SH-SY5Y (cell line): ENCODE measurements at regions not wholly inside any gene's neighbourhood (a gene's known extent, or its start where the extent isn't known, plus 50 kb on each side); places are given as distances from the start of the nearest gene placed in this dataset.

Experiments used
- GATA2 ChIP-seq: IDR thresholded peaks from 2 replicates; pipeline ENCODE4 v1.6.1; 2011; ENCODE audit warnings: mild to moderate bottlenecking, low read depth, low read length
- GATA3 ChIP-seq: IDR thresholded peaks from 2 replicates; pipeline ENCODE4 v1.6.1; 2011; ENCODE audit warnings: low read depth, mild to moderate bottlenecking, low read length, moderate library complexity

GRCh38 chr3:166177130-166177529 lies 339.9 kb upstream of the BCHE start:
- no peak for TF ChIP-seq GATA3
- no peak for TF ChIP-seq GATA2
